Calu3 (cell line): ENCODE measurements at regions not wholly inside any gene's neighbourhood (a gene's known extent, or its start where the extent isn't known, plus 50 kb on each side); places are given as distances from the start of the nearest gene placed in this dataset.

Source experiments
- BruUV-seq: library from RNA; stranded (reverse); fragments of 400-500 nt; replicated peaks from 2 replicates; lab custom pipeline; 2021; lab: Mats Ljungman, UMichigan
- CTCF ChIA-PET: fragments of 300-600 bp; sonication (Branson Sonifier 250); formaldehyde crosslinking; loops from one replicate; lab custom pipeline; 2022; ENCODE audit warnings: antibody characterized with exemption; lab: Charles Lee
- DNase-seq: peaks from one replicate; pipeline ENCODE4 v3.0.0; 2022
- H3K27ac Mint-ChIP-seq: one replicate; pipeline ENCODE4 v1.8.0; 2022; ENCODE audit warnings: mixed read lengths; ENCODE audit not compliant: unreplicated experiment
- H3K27me3 Mint-ChIP-seq: one replicate; pipeline ENCODE4 v1.8.0; 2022; ENCODE audit warnings: mixed read lengths; ENCODE audit not compliant: unreplicated experiment
- H3K36me3 Mint-ChIP-seq: one replicate; pipeline ENCODE4 v1.8.0; 2022; ENCODE audit warnings: mild to moderate bottlenecking, moderate library complexity, mixed read lengths; ENCODE audit not compliant: insufficient read depth, unreplicated experiment
- H3K4me1 Mint-ChIP-seq: one replicate; pipeline ENCODE4 v1.8.0; 2022; ENCODE audit warnings: mild to moderate bottlenecking, low read depth, mixed read lengths; ENCODE audit not compliant: unreplicated experiment
- H3K4me3 Mint-ChIP-seq: one replicate; pipeline ENCODE4 v1.8.0; 2022; ENCODE audit warnings: mild to moderate bottlenecking, low read depth, moderate library complexity, mixed read lengths; ENCODE audit not compliant: unreplicated experiment
- H3K9me3 Mint-ChIP-seq: one replicate; pipeline ENCODE4 v1.8.0; 2022; ENCODE audit warnings: low read depth, mixed read lengths; ENCODE audit not compliant: unreplicated experiment
- CTCF ChIP-seq: fragments of 200-600 bp; IDR thresholded peaks from one replicate; pipeline ENCODE4 v1.8.0; 2022; ENCODE audit warnings: antibody characterized with exemption; ENCODE audit not compliant: unreplicated experiment
- intact Hi-C: fragments of 100-400 bp; cut with micrococcal nuclease; formaldehyde crosslinking; loops from one replicate; pipeline ENCODE4 v1.10.0; 2022; ENCODE audit not compliant: unreplicated experiment

- H3K4me1 Mint-ChIP-seq: no peaks in the 10 kb centered on the region
- H3K4me3 Mint-ChIP-seq: no peak overlapping the region
- BruUV-seq: no TSS peak
- intact Hi-C loops: no loop called here
- H3K27ac Mint-ChIP-seq: no peak overlapping the region
- H3K27me3 Mint-ChIP-seq: no peaks in the 10 kb centered on the region
- CTCF ChIA-PET: no interaction called here
- no peaks in the 10 kb centered on the region for H3K36me3 Mint-ChIP-seq
- DNase-seq: no peak
- peaks cover 11% of the 10 kb centered on the region for H3K9me3 Mint-ChIP-seq
- TF ChIP-seq CTCF: no peak
Observed at GRCh38 chr14:48900565-48900964, 685.6 kb downstream of the RPS29 start.

GRCh38 chr14:48890333-48890732, 695.8 kb downstream of the RPS29 start:
- TF ChIP-seq CTCF: no peak
- Mint-ChIP-seq H3K4me3 (no peak overlapping the region), H3K9me3 (peaks cover 2% of the 10 kb centered on the region), H3K27ac (no peak overlapping the region), H3K4me1 (no peaks in the 10 kb centered on the region), H3K36me3 (no peaks in the 10 kb centered on the region), H3K27me3 (no peaks in the 10 kb centered on the region)
- no peak for DNase-seq
- intact Hi-C loops: no loop called here
- CTCF ChIA-PET: no interaction called here
- no TSS peak for BruUV-seq

GRCh38 chr14:48876806-48877340, 709.3 kb downstream of the RPS29 start:
- BruUV-seq: no TSS peak
- no peaks in the 10 kb centered on the region for H3K27me3 Mint-ChIP-seq
- no peaks in the 10 kb centered on the region for H3K4me1 Mint-ChIP-seq
- H3K36me3 Mint-ChIP-seq: no peaks in the 10 kb centered on the region
- H3K4me3 Mint-ChIP-seq: no peak overlapping the region
- TF ChIP-seq CTCF: no peak
- no peak overlapping the region for H3K27ac Mint-ChIP-seq
- intact Hi-C loops: no loop called here
- CTCF ChIA-PET: no interaction called here
- no peak for DNase-seq
- peaks cover 4% of the 10 kb centered on the region for H3K9me3 Mint-ChIP-seq

GRCh38 chr14:48874711-48875110, 711.5 kb downstream of the RPS29 start:
- no peak for TF ChIP-seq CTCF
- Mint-ChIP-seq H3K4me3 (no peak overlapping the region), H3K36me3 (no peaks in the 10 kb centered on the region), H3K27me3 (no peaks in the 10 kb centered on the region), H3K27ac (no peak overlapping the region), H3K4me1 (no peaks in the 10 kb centered on the region), H3K9me3 (no peaks in the 10 kb centered on the region)
- CTCF ChIA-PET: no interaction called here
- no peak for DNase-seq
- BruUV-seq: no TSS peak
- intact Hi-C loops: no loop called here
